ENCODE measurements at regions not wholly inside any gene's neighbourhood (a gene's known extent, or its start where the extent isn't known, plus 50 kb on each side); places are given as distances from the start of the nearest gene placed in this dataset.
A peak's percentile ranks its signal among the peaks of the same experiment; 100 is the strongest.

- intact Hi-C loops (cut with micrococcal nuclease), result no loop called here
- ChIA-PET CTCF (interaction anchor here (1.1 kb wide), 1 partner anchor 176 kb away, joined by 3 read pairs; no protein-coding TSS in a partner anchor), POLR2A (no interaction called here), RAD21 (ENCODE audit: low non-redundant PET in 1 of 2, low total read pairs in 2 of 2, uncharacterized antibody in 2 of 2, unreplicated experiment in 2 of 2) (no interaction called here)
- peak; percentile 2 for DNase-seq (ENCODE audit: low read depth, low spot score)
- ATAC-seq, result no peak
- Histone ChIP-seq H2AFZ (ENCODE audit: low read depth, low read length, poor library complexity, severe bottlenecking) (no peak overlapping the region), H3K36me3 (ENCODE audit: control insufficient read depth in 1 of 2, insufficient read depth in 2 of 2, low read length in 2 of 2) (no peaks in the 10 kb centered on the region), H3K9me3 (ENCODE audit: control insufficient read depth in 1 of 2, insufficient read depth in 1 of 2, low read depth in 1 of 2, low read length in 2 of 2) (no peaks in the 10 kb centered on the region), H3K27ac (ENCODE audit: low read depth, low read length) (no peak overlapping the region), H3K4me1 (ENCODE audit: control insufficient read depth in 1 of 2, insufficient read depth in 2 of 2, low read length in 2 of 2) (no peaks in the 10 kb centered on the region), H3K4me2 (ENCODE audit: low read length) (no peak overlapping the region), H3K4me3 (replicated peaks in 1 of 2; ENCODE audit: low read depth in 1 of 2, low read length in 2 of 2) (no peak overlapping the region), H3K27me3 (ENCODE audit: insufficient read depth, low read length) (no peaks in the 10 kb centered on the region), H3K9me2 (ENCODE audit: insufficient read depth) (0 out of 2 replicates have a peak, but pooled peaks cover 2% of the 10 kb centered on the region), H4K20me1 (ENCODE audit: insufficient read depth) (no peaks in the 10 kb centered on the region), H3K9ac (ENCODE audit: low read length) (no peak overlapping the region), H3K79me2 (ENCODE audit: insufficient read depth, low read length) (no peaks in the 10 kb centered on the region)
- peak; percentile 35 for TF ChIP-seq RAD21 (IDR thresholded peaks at IDR 0.05; ENCODE audit: low read depth)
- no peak for TF ChIP-seq ELF1 (IDR thresholded peaks at IDR 0.05; ENCODE audit: borderline replicate concordance, low read depth)
- TF ChIP-seq ZBTB33 (IDR thresholded peaks at IDR 0.05; ENCODE audit: extremely low read depth, insufficient replicate concordance, low read length), result no peak
- TF ChIP-seq CTCF (IDR thresholded peaks at IDR 0.05 in 2 of 3, conservative IDR thresholded peaks at IDR 0.05 in 1 of 3; ENCODE audit: borderline replicate concordance in 1 of 3, insufficient read depth in 1 of 3, low read depth in 2 of 3, low read length in 2 of 3), result 0 out of 6 replicates have a peak, but pooled peaks of 1 of the 3 experiments have one; percentile 5
- TF ChIP-seq REST (IDR thresholded peaks at IDR 0.05; ENCODE audit: low read depth), result no peak
- BruUV-seq (replicated peaks), result no TSS peak
These were observed 73.2 kb upstream of the EGLN3 start for GRCh38 chr14:34023824-34024767.

Measured in HCT116 (cell line).